GM12878 (cell line): ENCODE measurements at regions not wholly inside any gene's neighbourhood (a gene's known extent, or its start where the extent isn't known, plus 50 kb on each side); places are given as distances from the start of the nearest gene placed in this dataset.

Experiments
- ASH2L ChIP-seq: fragments of 300-600, 200-600 bp; sonication (generic); IDR thresholded peaks from 2 replicates; pipeline ENCODE4 v1.6.1; 2017; ENCODE audit warnings: low read depth, mild to moderate bottlenecking, borderline replicate concordance
- FOXK2 ChIP-seq: fragments of 450-650 bp; IDR thresholded peaks from 2 replicates; pipeline ENCODE4 v1.6.1; 2017; ENCODE audit warnings: mild to moderate bottlenecking, moderate library complexity
- LARP7 ChIP-seq: fragments of 450-650 bp; IDR thresholded peaks from 2 replicates; pipeline ENCODE4 v1.6.1; 2017; ENCODE audit warnings: mild to moderate bottlenecking
- NFYA ChIP-seq: IDR thresholded peaks from 2 replicates; pipeline ENCODE4 v1.6.1; 2011; ENCODE audit warnings: low read depth, mild to moderate bottlenecking, low read length, improper control_type of control experiment, borderline replicate concordance
- TF ChIP-seq, protein P1 (sequence below): fragments of 450-650 bp; IDR thresholded peaks from 2 replicates; pipeline ENCODE4 v1.6.1; 2017; ENCODE audit warnings: antibody characterized with exemption, mild to moderate bottlenecking, moderate library complexity
- TF ChIP-seq, protein P2 (sequence below): IDR thresholded peaks from 2 replicates; pipeline ENCODE4 v1.6.1; 2012; ENCODE audit warnings: improper control_type of control experiment, low read depth, low read length; ENCODE audit not compliant: insufficient replicate concordance

DNA sequence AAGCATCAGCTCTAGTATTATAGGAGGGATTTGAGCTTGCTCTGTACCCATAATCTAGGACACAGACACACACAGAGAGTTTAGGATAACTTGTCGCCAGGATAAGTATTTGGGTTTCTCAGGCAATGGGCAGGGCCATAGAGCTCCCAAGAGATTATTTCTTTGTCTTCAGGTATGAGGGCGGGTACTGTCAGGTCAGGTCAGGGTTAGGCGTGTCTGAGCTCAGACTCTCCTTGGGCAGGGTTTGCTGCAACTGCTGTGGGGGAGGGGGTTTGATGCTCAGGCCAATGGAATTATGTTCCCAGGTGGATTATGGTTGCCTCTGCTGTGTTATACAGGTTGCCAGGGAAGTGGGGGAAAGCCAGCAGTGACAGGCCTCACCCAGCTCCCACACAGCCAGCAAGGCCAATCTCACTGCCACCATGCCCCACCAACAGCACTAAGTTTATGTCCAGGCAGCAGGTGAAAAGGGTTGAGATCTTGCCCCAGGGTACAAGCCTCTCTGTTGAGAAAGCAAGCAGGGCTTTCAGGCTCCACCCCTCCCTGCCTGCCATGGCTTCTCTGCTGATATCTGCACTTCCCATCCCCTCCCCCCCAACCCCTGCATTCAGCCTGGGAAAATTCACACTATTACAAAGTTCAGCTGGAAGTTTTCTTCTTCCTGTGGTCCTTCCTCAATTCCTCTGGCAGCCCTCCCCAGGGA, 101.3 kb downstream of the RRAGB start (continued):
- TF ChIP-seq, protein P1, sequence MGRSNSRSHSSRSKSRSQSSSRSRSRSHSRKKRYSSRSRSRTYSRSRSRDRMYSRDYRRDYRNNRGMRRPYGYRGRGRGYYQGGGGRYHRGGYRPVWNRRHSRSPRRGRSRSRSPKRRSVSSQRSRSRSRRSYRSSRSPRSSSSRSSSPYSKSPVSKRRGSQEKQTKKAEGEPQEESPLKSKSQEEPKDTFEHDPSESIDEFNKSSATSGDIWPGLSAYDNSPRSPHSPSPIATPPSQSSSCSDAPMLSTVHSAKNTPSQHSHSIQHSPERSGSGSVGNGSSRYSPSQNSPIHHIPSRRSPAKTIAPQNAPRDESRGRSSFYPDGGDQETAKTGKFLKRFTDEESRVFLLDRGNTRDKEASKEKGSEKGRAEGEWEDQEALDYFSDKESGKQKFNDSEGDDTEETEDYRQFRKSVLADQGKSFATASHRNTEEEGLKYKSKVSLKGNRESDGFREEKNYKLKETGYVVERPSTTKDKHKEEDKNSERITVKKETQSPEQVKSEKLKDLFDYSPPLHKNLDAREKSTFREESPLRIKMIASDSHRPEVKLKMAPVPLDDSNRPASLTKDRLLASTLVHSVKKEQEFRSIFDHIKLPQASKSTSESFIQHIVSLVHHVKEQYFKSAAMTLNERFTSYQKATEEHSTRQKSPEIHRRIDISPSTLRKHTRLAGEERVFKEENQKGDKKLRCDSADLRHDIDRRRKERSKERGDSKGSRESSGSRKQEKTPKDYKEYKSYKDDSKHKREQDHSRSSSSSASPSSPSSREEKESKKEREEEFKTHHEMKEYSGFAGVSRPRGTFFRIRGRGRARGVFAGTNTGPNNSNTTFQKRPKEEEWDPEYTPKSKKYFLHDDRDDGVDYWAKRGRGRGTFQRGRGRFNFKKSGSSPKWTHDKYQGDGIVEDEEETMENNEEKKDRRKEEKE: no peak
- TF ChIP-seq, protein P2, sequence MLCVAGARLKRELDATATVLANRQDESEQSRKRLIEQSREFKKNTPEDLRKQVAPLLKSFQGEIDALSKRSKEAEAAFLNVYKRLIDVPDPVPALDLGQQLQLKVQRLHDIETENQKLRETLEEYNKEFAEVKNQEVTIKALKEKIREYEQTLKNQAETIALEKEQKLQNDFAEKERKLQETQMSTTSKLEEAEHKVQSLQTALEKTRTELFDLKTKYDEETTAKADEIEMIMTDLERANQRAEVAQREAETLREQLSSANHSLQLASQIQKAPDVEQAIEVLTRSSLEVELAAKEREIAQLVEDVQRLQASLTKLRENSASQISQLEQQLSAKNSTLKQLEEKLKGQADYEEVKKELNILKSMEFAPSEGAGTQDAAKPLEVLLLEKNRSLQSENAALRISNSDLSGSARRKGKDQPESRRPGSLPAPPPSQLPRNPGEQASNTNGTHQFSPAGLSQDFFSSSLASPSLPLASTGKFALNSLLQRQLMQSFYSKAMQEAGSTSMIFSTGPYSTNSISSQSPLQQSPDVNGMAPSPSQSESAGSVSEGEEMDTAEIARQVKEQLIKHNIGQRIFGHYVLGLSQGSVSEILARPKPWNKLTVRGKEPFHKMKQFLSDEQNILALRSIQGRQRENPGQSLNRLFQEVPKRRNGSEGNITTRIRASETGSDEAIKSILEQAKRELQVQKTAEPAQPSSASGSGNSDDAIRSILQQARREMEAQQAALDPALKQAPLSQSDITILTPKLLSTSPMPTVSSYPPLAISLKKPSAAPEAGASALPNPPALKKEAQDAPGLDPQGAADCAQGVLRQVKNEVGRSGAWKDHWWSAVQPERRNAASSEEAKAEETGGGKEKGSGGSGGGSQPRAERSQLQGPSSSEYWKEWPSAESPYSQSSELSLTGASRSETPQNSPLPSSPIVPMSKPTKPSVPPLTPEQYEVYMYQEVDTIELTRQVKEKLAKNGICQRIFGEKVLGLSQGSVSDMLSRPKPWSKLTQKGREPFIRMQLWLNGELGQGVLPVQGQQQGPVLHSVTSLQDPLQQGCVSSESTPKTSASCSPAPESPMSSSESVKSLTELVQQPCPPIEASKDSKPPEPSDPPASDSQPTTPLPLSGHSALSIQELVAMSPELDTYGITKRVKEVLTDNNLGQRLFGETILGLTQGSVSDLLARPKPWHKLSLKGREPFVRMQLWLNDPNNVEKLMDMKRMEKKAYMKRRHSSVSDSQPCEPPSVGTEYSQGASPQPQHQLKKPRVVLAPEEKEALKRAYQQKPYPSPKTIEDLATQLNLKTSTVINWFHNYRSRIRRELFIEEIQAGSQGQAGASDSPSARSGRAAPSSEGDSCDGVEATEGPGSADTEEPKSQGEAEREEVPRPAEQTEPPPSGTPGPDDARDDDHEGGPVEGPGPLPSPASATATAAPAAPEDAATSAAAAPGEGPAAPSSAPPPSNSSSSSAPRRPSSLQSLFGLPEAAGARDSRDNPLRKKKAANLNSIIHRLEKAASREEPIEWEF: no peak
- TF ChIP-seq FOXK2: no peak
- no peak for TF ChIP-seq LARP7
- TF ChIP-seq ASH2L: no peak
- TF ChIP-seq NFYA: no peak
